ENCODE measurements at regions not wholly inside any gene's neighbourhood (a gene's known extent, or its start where the extent isn't known, plus 50 kb on each side); places are given as distances from the start of the nearest gene placed in this dataset.
"Not testable (repeated sequence)": the region's sequence is repeated elsewhere in the genome, so short reads cannot be mapped to it uniquely, and the experiment has no call there.

- H3K36me3 Mint-ChIP-seq, result no peaks in the 10 kb centered on the region
- CTCF ChIA-PET, result no interaction called here
- no peak overlapping the region for H3K4me3 Mint-ChIP-seq
- no peaks in the 10 kb centered on the region for H3K4me1 ChIP-seq (ENCODE audit: control insufficient read depth in 2 of 2, insufficient read depth in 2 of 2, low read length in 2 of 2)
- no peaks in the 10 kb centered on the region for H3K9me3 ChIP-seq (ENCODE audit: control insufficient read depth in 2 of 3, low read length in 3 of 3)
- no peaks in the 10 kb centered on the region for H3K36me3 ChIP-seq (ENCODE audit: control insufficient read depth in 2 of 3, insufficient read depth in 3 of 3, low read length in 3 of 3)
- H3K9me3 Mint-ChIP-seq, result peaks cover 0 to 7% (median 0%) of the 10 kb centered on the region in 11 donors
- no peaks in the 10 kb centered on the region for H3K27me3 ChIP-seq (ENCODE audit: control insufficient read depth in 2 of 2, insufficient read depth in 2 of 2, low read length in 2 of 2)
- ATAC-seq (no peak), DNase-seq (no peak)
- no peak overlapping the region for H3K4me3 ChIP-seq (ENCODE audit: low read length)
- no peak overlapping the region for H3K27ac Mint-ChIP-seq
- no peaks in the 10 kb centered on the region for H3K4me1 Mint-ChIP-seq
- intact Hi-C loops (cut with micrococcal nuclease), result no loop called here
- peaks cover 0 to 13% (median 0%) of the 10 kb centered on the region in 5 donors for H3K27me3 Mint-ChIP-seq
- no peak overlapping the region for H3K27ac ChIP-seq (ENCODE audit: low read depth, low read length)
- POLR2A ChIA-PET, result no interaction called here
Observed at GRCh38 chr18:78255013-78255412, 724.6 kb upstream of the SALL3 start.

DNA sequence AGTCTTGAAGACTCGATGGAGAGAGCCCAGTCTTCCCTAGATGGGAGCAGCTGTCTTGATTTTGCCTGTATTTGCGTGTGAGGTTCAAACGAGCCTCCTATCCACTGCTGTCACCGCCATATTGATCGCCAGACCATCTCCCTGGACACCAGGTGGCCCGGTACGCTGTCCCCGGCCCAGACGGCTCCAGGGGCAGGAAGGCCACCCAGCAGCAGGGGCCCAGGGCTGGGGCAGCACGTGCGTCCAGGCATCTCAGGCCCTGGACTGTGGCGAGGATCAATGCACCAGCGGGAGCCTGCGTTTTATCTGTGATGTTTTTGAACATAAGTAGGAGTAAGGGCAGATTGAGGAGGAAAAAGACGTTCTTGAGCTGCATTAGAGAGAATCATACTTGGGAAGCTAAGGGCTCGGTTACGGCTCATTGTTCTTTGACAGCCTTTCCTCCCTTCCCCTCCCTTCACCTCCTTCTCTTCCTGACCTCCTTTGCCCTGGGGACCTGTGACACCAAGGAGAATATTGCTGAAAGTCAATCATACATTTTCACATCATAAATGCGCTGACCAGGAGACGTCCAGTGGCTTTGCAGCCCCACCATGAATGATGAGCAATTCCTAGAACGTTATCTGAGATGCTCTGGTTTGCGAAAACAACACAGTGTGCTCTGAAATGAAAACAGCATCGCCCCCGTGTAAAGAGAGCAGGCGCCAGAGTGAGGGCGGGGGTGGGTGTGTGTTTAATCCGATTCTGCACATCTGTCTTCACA, 711.2 kb upstream of the SALL3 start:
- ChIA-PET POLR2A (no interaction called here), CTCF (no interaction called here)
- Mint-ChIP-seq H3K27ac (no peak overlapping the region), H3K36me3 (no peaks in the 10 kb centered on the region), H3K4me1 (no peaks in the 10 kb centered on the region), H3K27me3 (no peaks in the 10 kb centered on the region), H3K4me3 (no peak overlapping the region), H3K9me3 (peaks cover 0 to 13% (median 2%) of the 10 kb centered on the region in 11 donors)
- intact Hi-C loops (cut with micrococcal nuclease), result no loop called here
- no peaks in the 10 kb centered on the region for H3K9me3 ChIP-seq (ENCODE audit: control insufficient read depth in 2 of 3, low read length in 3 of 3)
- H3K4me1 ChIP-seq (ENCODE audit: control insufficient read depth in 2 of 2, insufficient read depth in 2 of 2, low read length in 2 of 2), result no peaks in the 10 kb centered on the region
- no peak for ATAC-seq
- H3K4me3 ChIP-seq (ENCODE audit: low read length), result no peak overlapping the region
- H3K27ac ChIP-seq (ENCODE audit: low read depth, low read length), result no peak overlapping the region
- no peak for DNase-seq
- no peaks in the 10 kb centered on the region for H3K27me3 ChIP-seq (ENCODE audit: control insufficient read depth in 2 of 2, insufficient read depth in 2 of 2, low read length in 2 of 2)
- H3K36me3 ChIP-seq (ENCODE audit: control insufficient read depth in 2 of 3, insufficient read depth in 3 of 3, low read length in 3 of 3), result no peaks in the 10 kb centered on the region

DNA sequence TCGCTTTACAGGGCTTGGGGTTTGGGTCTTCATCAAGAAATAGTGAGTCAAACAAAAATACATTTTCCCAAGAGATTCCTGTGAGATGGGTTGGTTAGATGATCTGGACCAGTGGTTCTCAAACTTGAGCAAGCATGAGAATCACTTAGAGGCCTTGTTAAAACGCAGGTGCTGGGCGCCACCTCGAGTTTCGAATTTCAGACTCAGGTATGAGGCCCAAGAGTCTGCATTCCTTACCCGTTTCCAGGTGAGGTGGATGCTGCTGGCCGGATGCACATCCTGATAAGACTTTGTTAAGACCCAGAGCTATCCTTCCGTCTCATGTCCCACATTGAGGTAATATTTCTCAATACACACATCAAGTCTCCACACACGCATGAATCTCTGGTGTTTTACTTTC, 707.8 kb upstream of the SALL3 start:
- peaks cover 0 to 12% (median 0%) of the 10 kb centered on the region in 5 donors for H3K27me3 Mint-ChIP-seq
- H3K36me3 Mint-ChIP-seq, result peaks cover 0 to 5% (median 0%) of the 10 kb centered on the region in 5 donors
- Histone ChIP-seq H3K27me3 (ENCODE audit: control insufficient read depth in 2 of 2, insufficient read depth in 2 of 2, low read length in 2 of 2) (no peaks in the 10 kb centered on the region), H3K4me1 (ENCODE audit: control insufficient read depth in 2 of 2, insufficient read depth in 2 of 2, low read length in 2 of 2) (no peaks in the 10 kb centered on the region), H3K4me3 (ENCODE audit: low read length) (no peak overlapping the region), H3K27ac (ENCODE audit: low read depth, low read length) (no peak overlapping the region), H3K9me3 (ENCODE audit: control insufficient read depth in 2 of 3, low read length in 3 of 3) (no peaks in the 10 kb centered on the region), H3K36me3 (ENCODE audit: control insufficient read depth in 2 of 3, insufficient read depth in 3 of 3, low read length in 3 of 3) (no peaks in the 10 kb centered on the region)
- H3K4me1 Mint-ChIP-seq, result no peaks in the 10 kb centered on the region
- ChIA-PET POLR2A (no interaction called here), CTCF (no interaction called here)
- no peak overlapping the region for H3K4me3 Mint-ChIP-seq
- no peak for DNase-seq
- ATAC-seq, result no peak
- intact Hi-C loops (cut with micrococcal nuclease), result no loop called here
- peaks cover 0 to 29% (median 17%) of the 10 kb centered on the region in 11 donors for H3K9me3 Mint-ChIP-seq
- H3K27ac Mint-ChIP-seq, result no peak overlapping the region

DNA sequence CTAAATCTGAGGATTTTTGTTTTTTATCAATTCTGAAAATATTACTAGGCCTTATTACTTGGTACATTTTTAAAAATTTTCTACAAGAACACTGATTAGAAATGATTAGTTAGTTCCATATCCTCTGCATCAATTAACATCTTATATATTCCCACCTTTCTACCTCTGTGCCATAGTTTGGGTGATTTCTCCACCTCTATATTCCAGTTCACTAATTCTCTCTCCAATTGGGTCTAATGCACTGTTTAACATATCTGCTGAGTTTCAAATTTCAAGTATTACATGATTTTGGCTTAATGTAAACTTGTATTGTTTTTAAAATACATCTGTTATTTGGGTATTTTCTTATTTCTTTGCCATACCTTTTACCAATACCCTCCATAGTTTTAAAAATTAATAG, 705.7 kb upstream of the SALL3 start:
- Histone ChIP-seq H3K9me3 (ENCODE audit: control insufficient read depth in 2 of 3, low read length in 3 of 3) (no peaks in the 10 kb centered on the region), H3K27me3 (ENCODE audit: control insufficient read depth in 2 of 2, insufficient read depth in 2 of 2, low read length in 2 of 2) (no peaks in the 10 kb centered on the region), H3K27ac (ENCODE audit: low read depth, low read length) (no peak overlapping the region), H3K4me3 (ENCODE audit: low read length) (no peak overlapping the region), H3K36me3 (ENCODE audit: control insufficient read depth in 2 of 3, insufficient read depth in 3 of 3, low read length in 3 of 3) (no peaks in the 10 kb centered on the region), H3K4me1 (ENCODE audit: control insufficient read depth in 2 of 2, insufficient read depth in 2 of 2, low read length in 2 of 2) (no peaks in the 10 kb centered on the region)
- Mint-ChIP-seq H3K4me3 (no peak overlapping the region), H3K27ac (no peak overlapping the region), H3K36me3 (peaks cover 0 to 5% (median 0%) of the 10 kb centered on the region in 5 donors), H3K4me1 (no peaks in the 10 kb centered on the region), H3K27me3 (peaks cover 0 to 12% (median 0%) of the 10 kb centered on the region in 5 donors), H3K9me3 (peaks cover 2 to 25% (median 14%) of the 10 kb centered on the region in 11 donors)
- no peak for ATAC-seq
- DNase-seq, result no peak
- CTCF ChIA-PET, result no interaction called here
- POLR2A ChIA-PET, result no interaction called here
- intact Hi-C loops (cut with micrococcal nuclease), result no loop called here

DNA sequence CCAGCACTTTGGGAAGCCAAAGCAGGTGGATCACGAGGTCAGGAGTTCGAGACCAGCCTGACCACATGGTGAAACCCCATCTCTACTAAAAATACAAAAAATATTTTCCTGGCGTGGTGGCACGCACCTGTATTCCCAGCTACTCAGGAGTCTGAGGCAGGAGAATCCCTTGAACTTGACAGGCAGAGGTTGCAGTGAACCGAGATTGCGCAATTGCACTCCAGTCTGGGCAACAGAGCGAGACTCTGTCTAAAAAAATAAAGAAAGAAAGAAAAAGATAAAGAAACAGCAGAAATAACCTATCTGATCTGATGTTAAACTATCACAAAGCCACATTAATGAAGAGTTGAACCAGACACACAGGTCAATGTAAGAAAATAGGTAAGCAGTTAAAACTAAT, 696.2 kb upstream of the SALL3 start:
- H3K4me3 ChIP-seq (ENCODE audit: low read length), result not testable (repeated sequence)

GRCh38 chr18:78292618-78293380, 686.8 kb upstream of the SALL3 start:
- Histone ChIP-seq H3K4me3 (ENCODE audit: low read length) (no peak overlapping the region), H3K27ac (ENCODE audit: low read depth, low read length) (no peak overlapping the region), H3K9me3 (ENCODE audit: control insufficient read depth in 2 of 3, low read length in 3 of 3) (no peaks in the 10 kb centered on the region), H3K27me3 (ENCODE audit: control insufficient read depth in 2 of 2, insufficient read depth in 2 of 2, low read length in 2 of 2) (no peaks in the 10 kb centered on the region), H3K36me3 (ENCODE audit: control insufficient read depth in 2 of 3, insufficient read depth in 3 of 3, low read length in 3 of 3) (no peaks in the 10 kb centered on the region), H3K4me1 (ENCODE audit: control insufficient read depth in 2 of 2, insufficient read depth in 2 of 2, low read length in 2 of 2) (no peaks in the 10 kb centered on the region)
- H3K36me3 Mint-ChIP-seq, result no peaks in the 10 kb centered on the region
- ChIA-PET CTCF (no interaction called here), POLR2A (no interaction called here)
- H3K27ac Mint-ChIP-seq, result no peak overlapping the region
- DNase-seq (no peak), ATAC-seq (no peak)
- peaks cover 0 to 19% (median 0%) of the 10 kb centered on the region in 11 donors for H3K9me3 Mint-ChIP-seq
- peaks cover 0 to 8% (median 0%) of the 10 kb centered on the region in 5 donors for H3K27me3 Mint-ChIP-seq
- H3K4me3 Mint-ChIP-seq, result no peak overlapping the region
- no peaks in the 10 kb centered on the region for H3K4me1 Mint-ChIP-seq
- intact Hi-C loops (cut with micrococcal nuclease), result no loop called here

More for the DNA sequence above, 696.2 kb upstream of the SALL3 start:
- H3K4me1 Mint-ChIP-seq; H3K4me1 ChIP-seq (ENCODE audit: control insufficient read depth in 2 of 2, insufficient read depth in 2 of 2, low read length in 2 of 2); ATAC-seq; H3K27ac ChIP-seq (ENCODE audit: low read depth, low read length); POLR2A ChIA-PET; DNase-seq; H3K36me3 ChIP-seq (ENCODE audit: control insufficient read depth in 2 of 3, insufficient read depth in 3 of 3, low read length in 3 of 3); H3K36me3 Mint-ChIP-seq; H3K27me3 ChIP-seq (ENCODE audit: control insufficient read depth in 2 of 2, insufficient read depth in 2 of 2, low read length in 2 of 2); CTCF ChIA-PET; H3K4me3 Mint-ChIP-seq; intact Hi-C loops (cut with micrococcal nuclease); H3K9me3 ChIP-seq (ENCODE audit: control insufficient read depth in 2 of 3, low read length in 3 of 3); H3K27ac Mint-ChIP-seq: not testable (repeated sequence)
- Mint-ChIP-seq H3K9me3 (peaks cover 0 to 11% (median 3%) of the 10 kb centered on the region in 11 donors), H3K27me3 (peaks cover 0 to 14% (median 0%) of the 10 kb centered on the region in 5 donors)

- Histone ChIP-seq H3K27ac (ENCODE audit: low read depth, low read length) (no peak overlapping the region), H3K9me3 (ENCODE audit: control insufficient read depth in 2 of 3, low read length in 3 of 3) (no peaks in the 10 kb centered on the region), H3K36me3 (ENCODE audit: control insufficient read depth in 2 of 3, insufficient read depth in 3 of 3, low read length in 3 of 3) (no peaks in the 10 kb centered on the region), H3K4me1 (ENCODE audit: control insufficient read depth in 2 of 2, insufficient read depth in 2 of 2, low read length in 2 of 2) (no peaks in the 10 kb centered on the region), H3K4me3 (ENCODE audit: low read length) (no peak overlapping the region), H3K27me3 (ENCODE audit: control insufficient read depth in 2 of 2, insufficient read depth in 2 of 2, low read length in 2 of 2) (no peaks in the 10 kb centered on the region)
- H3K36me3 Mint-ChIP-seq, result no peaks in the 10 kb centered on the region
- ChIA-PET CTCF (no interaction called here), POLR2A (no interaction called here)
- H3K4me3 Mint-ChIP-seq, result no peak overlapping the region
- H3K27me3 Mint-ChIP-seq, result peaks cover 0 to 4% (median 0%) of the 10 kb centered on the region in 5 donors
- intact Hi-C loops (cut with micrococcal nuclease), result no loop called here
- H3K27ac Mint-ChIP-seq, result no peak overlapping the region
- peaks cover 0 to 14% (median 0%) of the 10 kb centered on the region in 11 donors for H3K9me3 Mint-ChIP-seq
- ATAC-seq, result no peak
- no peaks in the 10 kb centered on the region for H3K4me1 Mint-ChIP-seq
- no peak for DNase-seq
Observed at GRCh38 chr18:78293540-78293939, 686.1 kb upstream of the SALL3 start.
